ENCODE measurements at regions not wholly inside any gene's neighbourhood (a gene's known extent, or its start where the extent isn't known, plus 50 kb on each side); places are given as distances from the start of the nearest gene placed in this dataset.

- Histone ChIP-seq H2AFZ (ENCODE audit: insufficient read depth, low read depth, low read length, poor library complexity, severe bottlenecking) (no peak overlapping the region), H3K9me3 (ENCODE audit: control extremely low read depth in 1 of 3, control insufficient read depth in 2 of 3, insufficient read depth in 1 of 3, low read length in 2 of 3) (no peaks in the 10 kb centered on the region), H3K4me3 (ENCODE audit: control extremely low read depth in 1 of 5, extremely low read depth in 1 of 5, insufficient read depth in 1 of 5, low read depth in 2 of 5, low read length in 4 of 5) (no peak overlapping the region), H3K4me2 (replicated peaks; ENCODE audit: low read depth, low read length, poor library complexity, severe bottlenecking) (no peak overlapping the region), H4K20me1 (ENCODE audit: control insufficient read depth, insufficient read depth, low read length, poor library complexity, severe bottlenecking) (peaks cover 14% of the 10 kb centered on the region), H3K79me2 (ENCODE audit: control insufficient read depth, insufficient read depth, low read length) (peaks cover 9% of the 10 kb centered on the region), H3K4me1 (ENCODE audit: control insufficient read depth in 2 of 2, insufficient read depth in 2 of 2, low read length in 2 of 2) (peaks cover 0 to 7% of the 10 kb centered on the region in 2 donors), H3K9ac (ENCODE audit: low read length) (no peak overlapping the region), H3K36me3 (replicated peaks in 1 of 2; ENCODE audit: control extremely low read depth in 1 of 2, control insufficient read depth in 1 of 2, extremely low read depth in 1 of 2, insufficient read depth in 2 of 2, low read length in 1 of 2) (peaks cover 0 to 26% of the 10 kb centered on the region in 2 experiments), H3K27me3 (replicated peaks in 1 of 4; ENCODE audit: control extremely low read depth in 1 of 4, control insufficient read depth in 3 of 4, insufficient read depth in 4 of 4, low read length in 3 of 4) (no peaks in the 10 kb centered on the region), H3K27ac (ENCODE audit: low read length in 2 of 2) (no peak overlapping the region)
- TF ChIP-seq CTCF (IDR thresholded peaks at IDR 0.05), result no peak
- TF ChIP-seq EZH2 (IDR thresholded peaks at IDR 0.05; ENCODE audit: borderline replicate concordance, insufficient read depth, low read depth, low read length, poor library complexity, severe bottlenecking), result no peak
- Mint-ChIP-seq H3K9me3 (ENCODE audit: insufficient read depth) (no peaks in the 10 kb centered on the region), H3K4me3 (no peak overlapping the region), H3K4me1 (peaks cover 2% of the 10 kb centered on the region), H3K27me3 (no peaks in the 10 kb centered on the region), H3K27ac (no peak overlapping the region)
- no peak for DNase-seq
- intact Hi-C loops (cut with micrococcal nuclease), result no loop called here
- POLR2A ChIA-PET, result no interaction called here
- no peak for ATAC-seq (ENCODE audit: low read depth)
- WGBS (ENCODE audit: insufficient coverage), result 89% methylated on average over 7 of the region's 7 CpGs
- CTCF ChIA-PET, result no interaction called here
These were observed 138.4 kb downstream of the CRYBB2 start for GRCh38 chr22:25357606-25358420.

GRCh38 chr22:25358421-25359170, 139.2 kb downstream of the CRYBB2 start:
- POLR2A ChIA-PET, result no interaction called here
- Mint-ChIP-seq H3K27ac (no peak overlapping the region), H3K27me3 (no peaks in the 10 kb centered on the region), H3K4me1 (peaks cover 2% of the 10 kb centered on the region), H3K4me3 (no peak overlapping the region), H3K9me3 (ENCODE audit: insufficient read depth) (no peaks in the 10 kb centered on the region)
- Histone ChIP-seq H3K4me1 (ENCODE audit: control insufficient read depth in 2 of 2, insufficient read depth in 2 of 2, low read length in 2 of 2) (peaks cover 0 to 7% of the 10 kb centered on the region in 2 donors), H3K79me2 (ENCODE audit: control insufficient read depth, insufficient read depth, low read length) (peaks cover 9% of the 10 kb centered on the region), H3K27me3 (replicated peaks in 1 of 4; ENCODE audit: control extremely low read depth in 1 of 4, control insufficient read depth in 3 of 4, insufficient read depth in 4 of 4, low read length in 3 of 4) (no peaks in the 10 kb centered on the region), H3K9me3 (ENCODE audit: control extremely low read depth in 1 of 3, control insufficient read depth in 2 of 3, insufficient read depth in 1 of 3, low read length in 2 of 3) (no peaks in the 10 kb centered on the region), H3K9ac (ENCODE audit: low read length) (no peak overlapping the region), H3K4me2 (replicated peaks; ENCODE audit: low read depth, low read length, poor library complexity, severe bottlenecking) (no peak overlapping the region), H2AFZ (ENCODE audit: insufficient read depth, low read depth, low read length, poor library complexity, severe bottlenecking) (no peak overlapping the region), H3K36me3 (replicated peaks in 1 of 2; ENCODE audit: control extremely low read depth in 1 of 2, control insufficient read depth in 1 of 2, extremely low read depth in 1 of 2, insufficient read depth in 2 of 2, low read length in 1 of 2) (peaks cover 0 to 26% of the 10 kb centered on the region in 2 experiments), H3K4me3 (ENCODE audit: control extremely low read depth in 1 of 5, extremely low read depth in 1 of 5, insufficient read depth in 1 of 5, low read depth in 2 of 5, low read length in 4 of 5) (no peak overlapping the region), H3K27ac (ENCODE audit: low read length in 2 of 2) (no peak overlapping the region), H4K20me1 (ENCODE audit: control insufficient read depth, insufficient read depth, low read length, poor library complexity, severe bottlenecking) (peaks cover 16% of the 10 kb centered on the region)
- DNase-seq (no peak), ATAC-seq (ENCODE audit: low read depth) (no peak)
- intact Hi-C loops (cut with micrococcal nuclease), result no loop called here
- CTCF ChIA-PET, result interaction anchor here (0.9 kb wide), 1 partner anchor 45 kb away, joined by 3 read pairs; no protein-coding TSS in a partner anchor
- WGBS (ENCODE audit: insufficient coverage), result 88% methylated on average over 12 of the region's 15 CpGs
- TF ChIP-seq EZH2 (IDR thresholded peaks at IDR 0.05; ENCODE audit: borderline replicate concordance, insufficient read depth, low read depth, low read length, poor library complexity, severe bottlenecking), result no peak
- TF ChIP-seq CTCF (IDR thresholded peaks at IDR 0.05), result no peak

Measured in B cell (primary cell).